GM18520 (cell line): ENCODE measurements at regions not wholly inside any gene's neighbourhood (a gene's known extent, or its start where the extent isn't known, plus 50 kb on each side); places are given as distances from the start of the nearest gene placed in this dataset.

Experiments
- ATAC-seq: cut with Tn5 transposase; IDR thresholded peaks from one replicate; pipeline ENCODE4 v1.9.1; 2021; ENCODE audit not compliant: unreplicated experiment

GRCh38 chr17:14776791-14777190, 475.9 kb downstream of the HS3ST3B1 start:
- ATAC-seq = no peak

DNA sequence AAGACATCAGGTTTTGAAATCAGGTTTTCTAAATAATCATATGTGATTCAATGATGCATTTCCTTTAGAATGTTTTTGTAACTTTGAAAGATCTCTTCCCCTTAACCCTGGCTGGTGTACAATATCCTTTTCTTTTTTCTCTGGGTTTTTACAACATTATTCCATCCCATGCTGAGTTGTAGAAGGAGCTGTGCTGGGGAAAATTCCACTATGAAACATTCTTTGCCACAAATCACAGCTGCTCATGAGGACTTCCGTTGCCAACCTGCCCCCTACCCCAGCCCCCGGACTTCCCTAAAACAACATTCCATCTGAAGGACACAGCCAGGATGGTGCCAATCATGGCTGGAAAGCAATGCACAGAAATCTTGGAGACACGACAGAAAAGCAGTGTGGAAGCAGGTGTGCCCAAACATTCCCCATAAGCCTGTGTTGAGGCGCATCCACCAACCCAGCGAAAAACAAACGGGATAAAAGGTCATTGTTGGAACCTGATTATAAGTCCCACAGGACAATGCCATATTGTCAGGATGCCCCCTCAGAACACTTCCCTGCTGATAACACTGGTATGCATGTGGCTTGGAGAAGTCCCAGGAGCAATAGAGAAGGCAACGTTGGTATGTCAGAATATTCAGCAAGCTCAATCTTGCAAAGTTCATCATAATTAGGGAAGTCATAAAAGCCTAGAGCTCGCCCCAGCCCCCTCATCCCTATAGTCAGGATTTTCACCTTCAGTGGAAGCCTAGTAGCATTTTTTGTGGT, 475.0 kb downstream of the HS3ST3B1 start:
- no peak for ATAC-seq

DNA sequence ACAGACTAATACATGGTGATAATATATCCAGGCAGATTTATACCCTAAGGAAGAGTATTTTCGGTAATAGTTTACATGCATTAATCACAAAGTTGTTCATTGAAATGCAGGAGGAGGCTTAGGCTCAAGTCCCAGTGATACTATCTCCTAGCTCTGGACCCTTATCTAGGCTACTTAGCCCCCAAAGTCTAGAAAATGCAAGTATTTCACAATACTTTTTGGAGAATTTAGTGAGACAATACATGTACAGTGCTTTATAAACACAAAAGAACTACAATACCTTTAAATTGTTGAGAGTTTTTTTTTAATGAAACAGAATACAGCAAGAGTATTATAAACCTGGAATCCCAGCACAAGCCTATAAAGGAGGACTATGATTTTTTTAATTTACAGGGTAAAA, 473.9 kb downstream of the HS3ST3B1 start:
- ATAC-seq = no peak

DNA sequence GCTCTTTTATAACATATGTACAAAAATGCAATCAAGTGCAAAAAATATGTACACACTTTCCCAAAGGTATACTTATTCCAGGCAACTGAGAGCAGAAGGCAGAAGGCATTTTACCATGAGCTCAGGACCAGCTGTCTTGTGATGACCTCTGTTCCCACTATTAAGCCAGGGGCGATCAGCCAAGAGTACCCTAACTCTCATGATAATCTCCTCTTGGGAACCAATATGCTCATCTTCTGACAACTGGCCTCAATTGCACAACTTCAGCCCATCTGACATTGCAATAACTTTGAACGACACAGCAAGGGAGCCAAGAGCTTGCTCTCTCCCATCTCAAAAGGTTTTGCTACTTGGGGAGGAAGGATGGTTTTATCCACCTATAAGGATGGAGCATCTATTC, 471.9 kb downstream of the HS3ST3B1 start:
- no peak for ATAC-seq

DNA sequence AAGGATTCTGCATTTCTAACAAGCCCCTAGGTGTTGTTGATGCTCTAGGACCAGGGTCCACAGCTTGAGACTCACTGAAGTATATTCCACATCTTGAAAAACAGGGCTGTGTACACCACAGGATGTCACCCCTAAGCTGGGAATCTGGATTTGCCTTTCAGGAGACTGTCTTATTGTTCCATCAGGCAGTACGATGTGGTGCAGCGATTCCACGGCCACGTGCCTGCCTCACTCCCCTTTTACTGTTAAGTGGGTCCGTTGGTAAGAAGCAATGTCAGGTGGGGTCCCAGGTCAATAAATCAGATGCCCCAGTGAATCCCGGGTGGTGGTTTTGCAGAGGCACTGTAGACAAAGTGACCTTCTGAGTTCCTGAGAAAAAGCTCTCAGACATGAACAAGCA, 470.7 kb downstream of the HS3ST3B1 start:
- ATAC-seq = no peak

GRCh38 chr17:14768923-14769322, 468.0 kb downstream of the HS3ST3B1 start:
- no peak for ATAC-seq

DNA sequence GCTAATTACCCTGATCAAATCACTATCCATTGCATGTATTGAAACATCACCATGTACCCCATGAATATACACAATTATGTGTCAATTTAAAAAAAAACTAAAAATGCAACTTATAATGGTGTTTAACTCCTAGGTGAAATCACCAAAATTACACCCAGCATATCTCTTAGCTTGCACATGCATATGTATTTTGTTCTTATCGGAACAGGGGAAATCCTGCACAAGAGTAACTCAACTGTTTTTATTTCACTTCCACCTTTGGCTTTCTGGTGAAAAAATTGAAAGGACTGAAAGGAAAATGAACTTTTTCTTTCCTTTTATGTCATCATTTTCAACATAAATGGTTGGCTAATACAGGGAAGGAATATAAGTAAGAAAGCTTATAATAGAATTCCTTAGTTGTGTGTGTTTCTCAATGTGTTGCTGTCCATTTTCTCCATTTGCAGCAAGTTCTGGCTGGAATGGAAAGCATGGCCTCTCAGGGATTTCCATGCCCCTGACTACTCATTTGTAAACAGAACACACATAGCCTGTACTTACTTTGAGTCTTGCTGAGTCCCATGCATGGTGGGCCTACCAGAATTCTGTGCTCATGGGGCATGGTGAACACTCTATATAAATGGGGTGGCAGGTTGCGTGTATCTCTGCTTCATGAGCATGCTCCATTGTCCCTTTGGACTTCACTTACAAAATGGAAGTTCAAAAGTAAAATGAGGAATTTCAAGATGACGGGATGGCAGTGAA, 462.0 kb downstream of the HS3ST3B1 start:
- no peak for ATAC-seq

DNA sequence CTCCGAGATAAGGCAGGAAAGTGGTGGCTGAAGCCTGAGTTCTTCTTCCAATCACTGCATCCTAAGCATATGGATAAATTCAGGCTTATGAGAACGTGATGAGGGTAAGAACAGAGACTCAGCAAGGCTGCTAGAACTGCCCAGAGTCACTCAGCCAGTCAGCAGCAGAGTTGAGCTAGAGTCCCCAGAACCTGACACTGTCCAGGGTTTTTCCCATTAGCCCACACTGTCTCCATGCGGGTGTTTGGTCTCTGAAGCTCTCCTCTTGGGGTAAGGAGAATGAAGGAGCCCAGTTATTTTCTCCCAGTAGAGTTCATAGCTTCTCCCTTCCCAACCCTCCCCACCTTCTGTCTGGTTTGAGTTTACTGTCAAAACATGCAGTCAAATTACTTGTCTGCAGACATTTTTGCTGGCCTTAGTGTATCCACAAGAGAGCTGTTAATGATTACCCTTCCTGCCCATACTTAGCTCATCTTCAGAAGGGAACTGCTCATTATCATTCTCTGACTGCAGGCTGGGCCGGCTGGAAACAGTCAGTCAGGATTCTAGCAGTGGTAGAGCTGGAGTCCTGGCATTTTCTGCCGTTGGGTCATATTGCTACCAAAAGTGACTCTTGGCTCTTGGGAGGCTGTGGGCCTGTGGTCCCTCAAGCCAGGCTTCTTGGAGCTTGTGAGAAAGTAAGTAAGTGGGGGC, 460.0 kb downstream of the HS3ST3B1 start:
- ATAC-seq = no peak

DNA sequence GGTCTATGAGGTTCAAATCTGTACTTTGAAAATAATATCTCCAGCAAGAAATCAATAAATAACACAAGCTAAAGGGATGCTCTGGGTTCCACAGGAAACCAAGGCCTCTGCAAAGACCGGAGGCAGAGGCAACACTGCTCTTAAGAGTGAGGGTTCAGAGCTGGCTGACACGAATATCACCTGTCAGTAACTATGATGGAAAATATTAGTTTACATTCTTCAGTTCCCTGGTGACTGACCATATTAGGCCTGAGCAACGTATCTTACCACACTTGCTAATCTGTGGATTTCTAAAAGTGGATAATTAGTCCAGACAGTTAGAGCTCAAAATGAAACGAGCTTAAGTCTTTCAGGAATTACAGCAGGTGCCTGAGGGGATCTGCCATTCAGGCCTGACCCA, 459.3 kb downstream of the HS3ST3B1 start:
- no peak for ATAC-seq

DNA sequence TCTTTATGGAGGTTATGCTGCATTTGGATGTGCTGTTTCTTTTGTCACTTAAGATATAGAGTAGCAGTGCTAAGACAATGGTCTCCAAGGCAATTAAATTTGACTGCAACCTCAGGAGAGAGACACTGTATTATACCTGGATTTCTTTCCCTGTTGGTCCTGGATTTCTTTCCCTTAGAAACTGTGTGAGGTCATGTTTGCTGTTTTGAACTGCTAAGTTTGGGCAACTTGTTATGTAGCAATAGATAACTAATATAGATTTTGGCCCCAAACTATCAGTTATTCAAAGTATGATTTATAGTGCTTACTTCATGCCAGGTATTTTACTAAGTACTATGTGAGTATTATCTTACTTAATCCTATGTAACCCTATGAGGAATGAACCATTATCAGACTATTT, 458.4 kb downstream of the HS3ST3B1 start:
- ATAC-seq = no peak

- no peak for ATAC-seq
Measured at GRCh38 chr17:14756479-14756878, 455.6 kb downstream of the HS3ST3B1 start.

DNA sequence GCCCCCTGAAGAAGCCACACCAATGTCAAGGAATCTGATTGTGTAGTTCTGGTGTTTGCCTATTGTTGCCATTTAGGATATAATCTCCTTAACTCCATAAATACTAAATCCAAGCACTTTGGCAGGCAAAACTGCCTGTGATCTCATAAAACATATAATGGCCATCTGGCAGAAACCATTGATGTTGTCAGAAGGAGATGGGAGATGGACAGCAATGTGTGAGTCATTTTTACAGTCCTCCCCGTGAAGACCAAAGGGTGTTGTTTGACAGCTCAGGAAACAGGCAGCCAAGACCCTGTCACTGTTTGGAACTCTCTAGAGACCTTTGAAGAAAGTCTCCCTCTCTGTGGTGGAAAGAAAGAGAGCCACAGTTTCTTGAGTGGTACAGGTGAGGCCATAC, 454.1 kb downstream of the HS3ST3B1 start:
- ATAC-seq = no peak

DNA sequence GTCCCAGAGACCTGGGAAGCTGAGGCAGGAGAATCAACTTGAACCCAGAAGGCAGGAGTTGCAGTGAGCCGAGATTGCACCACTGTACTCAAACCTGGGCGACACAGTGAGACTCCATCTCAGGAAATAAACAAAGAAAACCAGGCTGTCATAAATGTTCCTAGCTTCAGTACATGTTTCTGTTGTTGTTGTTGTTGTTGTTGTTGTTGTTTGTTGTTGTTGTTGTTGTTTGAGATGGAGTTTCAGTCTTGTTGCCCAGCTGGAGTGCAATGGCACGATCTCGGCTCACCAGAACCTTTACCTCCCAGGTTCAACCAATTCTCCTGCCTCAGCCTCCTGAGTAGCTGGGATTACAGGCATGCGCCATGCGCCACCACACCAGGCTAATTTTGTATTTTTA, 452.5 kb downstream of the HS3ST3B1 start:
- ATAC-seq = no peak

DNA sequence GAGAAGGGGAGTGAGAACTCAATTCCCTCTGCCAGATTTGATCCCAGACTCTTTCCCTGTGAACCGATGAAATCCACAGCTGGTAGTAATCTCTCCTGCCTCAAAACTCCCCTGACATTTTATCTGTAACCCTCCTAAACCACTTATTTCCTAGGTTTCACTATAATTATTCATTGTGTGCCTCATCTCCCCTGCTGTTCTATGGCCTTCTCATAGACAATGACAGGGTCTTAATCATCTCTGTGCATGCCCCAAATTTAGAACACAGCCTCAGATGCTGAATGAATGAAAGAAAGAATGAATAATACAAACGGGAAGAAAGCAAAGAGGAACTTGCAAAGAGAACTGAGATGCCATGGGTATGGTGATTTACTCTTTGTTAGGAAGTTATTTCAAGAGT, 451.1 kb downstream of the HS3ST3B1 start:
- ATAC-seq = no peak

DNA sequence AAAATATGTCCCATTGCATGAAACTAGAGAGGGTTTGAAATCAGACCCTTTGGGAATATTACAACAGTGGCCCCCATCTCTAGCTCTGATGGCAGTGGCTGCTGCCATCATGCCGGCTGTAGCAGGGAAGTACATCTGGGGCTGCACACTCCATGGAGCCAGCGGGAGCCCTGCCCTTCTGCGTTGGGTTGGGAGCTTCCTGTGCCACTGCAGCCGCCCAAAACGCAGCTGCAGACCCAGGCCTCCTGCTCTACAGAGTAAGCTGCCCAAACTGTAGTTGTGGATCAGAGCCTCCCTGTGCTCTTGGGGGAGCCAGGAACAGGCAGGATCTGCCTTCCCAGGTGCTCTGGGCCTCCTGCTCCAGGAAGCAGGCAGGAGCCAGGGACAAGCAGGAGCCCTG, 450.0 kb downstream of the HS3ST3B1 start:
- no peak for ATAC-seq

GRCh38 chr17:14749269-14749668, 448.4 kb downstream of the HS3ST3B1 start:
- no peak for ATAC-seq

DNA sequence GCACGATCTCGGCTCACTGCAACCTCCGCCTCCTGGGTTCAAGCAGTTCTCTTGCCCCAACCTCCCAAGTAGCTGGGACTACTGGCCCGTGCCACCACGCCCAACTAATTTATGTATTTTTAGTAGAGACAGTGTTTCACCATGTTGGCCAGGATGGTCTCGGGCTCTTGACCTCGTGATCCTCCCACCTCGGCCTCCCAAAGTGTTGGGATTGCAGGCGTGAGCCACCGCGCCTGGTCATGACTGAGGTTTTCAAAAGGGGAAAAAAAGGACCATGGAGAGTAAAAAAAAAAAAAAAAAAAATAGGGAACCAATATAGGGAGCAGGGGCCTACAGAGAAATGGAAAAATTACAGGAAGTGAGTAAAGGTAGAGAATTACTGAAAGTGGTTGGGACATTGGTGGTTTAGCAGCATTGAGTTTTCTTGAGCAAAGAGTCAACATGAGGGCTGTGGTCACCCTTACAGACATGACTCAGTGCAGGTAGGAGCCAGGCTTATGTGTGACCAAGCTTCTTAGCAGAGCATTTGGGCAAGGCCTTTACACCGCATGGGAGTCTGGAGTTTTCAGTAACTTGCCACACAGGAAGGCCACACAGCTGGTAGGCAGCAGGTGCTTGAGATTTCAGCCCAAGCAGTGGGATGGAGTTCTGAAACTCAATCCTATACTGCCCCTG, 447.3 kb downstream of the HS3ST3B1 start:
- ATAC-seq = peak; percentile 52

DNA sequence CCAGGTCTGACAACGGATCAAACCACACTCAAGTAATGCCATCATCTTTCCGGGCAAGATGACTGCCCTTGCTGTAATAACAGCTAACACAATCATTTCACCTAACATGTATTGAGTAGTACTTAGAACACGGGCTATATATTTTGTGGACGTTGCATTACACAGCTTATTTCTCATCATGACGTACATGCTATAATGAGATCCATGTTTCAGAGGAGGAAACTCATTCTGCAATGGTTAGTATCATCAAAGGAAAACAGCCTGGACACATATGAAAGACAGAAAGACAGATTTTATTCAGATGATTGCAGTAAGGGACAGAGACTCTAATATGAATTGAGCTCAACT, 446.7 kb downstream of the HS3ST3B1 start:
- no peak for ATAC-seq

DNA sequence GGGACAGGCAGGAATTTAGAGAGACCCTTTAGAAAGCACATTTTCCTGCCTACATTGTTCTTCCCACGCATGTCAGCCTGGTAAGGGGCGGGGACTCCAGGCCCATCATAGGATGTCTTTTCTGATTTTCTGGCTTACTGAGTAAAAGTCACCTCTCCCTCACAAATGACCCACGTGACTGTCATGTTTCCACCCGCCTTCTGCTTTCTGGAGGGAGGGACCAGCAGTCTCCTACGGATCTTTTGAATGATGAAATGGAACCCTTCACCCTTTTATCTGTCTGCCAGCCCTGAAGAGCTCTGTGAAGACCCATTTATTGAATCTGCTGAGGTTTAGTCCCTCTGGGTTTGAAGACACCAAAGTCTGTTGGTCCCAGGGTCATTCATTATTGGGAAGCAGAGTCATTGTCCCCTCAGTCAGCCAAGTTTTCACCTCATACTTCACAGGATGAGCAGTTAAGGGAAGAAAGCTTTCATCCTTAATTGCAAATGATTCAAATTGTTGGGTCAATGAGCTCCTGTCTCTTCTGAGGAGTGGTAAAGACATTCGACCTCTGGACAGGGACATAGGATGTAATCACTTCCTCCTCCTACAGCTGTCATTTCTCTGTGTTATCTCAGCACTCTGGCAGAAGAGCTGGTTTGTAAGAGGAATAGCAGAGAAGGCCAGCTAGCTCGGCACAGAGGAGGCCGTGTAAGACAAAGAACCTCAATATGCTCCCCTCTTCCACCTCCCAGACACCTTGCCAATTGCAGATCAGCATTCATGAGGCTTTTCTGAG, 446.1 kb downstream of the HS3ST3B1 start:
- no peak for ATAC-seq

DNA sequence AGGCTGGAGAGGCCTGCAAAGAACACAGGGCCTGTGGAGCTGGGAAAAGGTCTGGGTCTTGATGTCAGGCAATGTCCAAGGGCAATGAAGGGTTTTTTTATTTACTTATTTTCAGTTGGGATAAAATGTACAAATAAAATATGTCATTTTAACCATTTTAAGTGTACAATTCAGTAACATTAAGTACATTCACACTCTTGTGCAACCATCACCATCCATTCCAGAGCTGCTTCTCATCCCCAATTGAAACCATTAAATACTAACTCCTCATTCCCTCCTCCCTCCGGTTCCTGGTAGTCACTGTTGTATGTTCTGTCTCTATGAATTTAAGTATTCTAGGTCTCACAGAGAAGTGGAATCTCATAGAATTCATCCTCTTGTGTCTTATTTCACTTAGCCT, 444.7 kb downstream of the HS3ST3B1 start:
- ATAC-seq = no peak
